Body of pancreas (tissue), 4 donors: ENCODE measurements at regions not wholly inside any gene's neighbourhood (a gene's known extent, or its start where the extent isn't known, plus 50 kb on each side); places are given as distances from the start of the nearest gene placed in this dataset.

Experiments
- POLR2A ChIP-seq, 3 donors: fragments of 450-650 bp; IDR thresholded peaks; one replicate each; pipeline ENCODE4 v1.6.1; 2016; ENCODE audit warnings: antibody characterized with exemption in 3 of 3, mild to moderate bottlenecking in 2 of 3
- TF ChIP-seq, protein P1 (sequence below), 7 experiments: fragments of 450-650 bp in 4 of 7; fragments of 200-600 bp in 3 of 7; sonication (generic) in 3 of 7; IDR thresholded peaks; one replicate each; pipeline ENCODE4 v1.5.1; 2016 to 2019; ENCODE audit warnings: antibody characterized with exemption in 7 of 7

DNA sequence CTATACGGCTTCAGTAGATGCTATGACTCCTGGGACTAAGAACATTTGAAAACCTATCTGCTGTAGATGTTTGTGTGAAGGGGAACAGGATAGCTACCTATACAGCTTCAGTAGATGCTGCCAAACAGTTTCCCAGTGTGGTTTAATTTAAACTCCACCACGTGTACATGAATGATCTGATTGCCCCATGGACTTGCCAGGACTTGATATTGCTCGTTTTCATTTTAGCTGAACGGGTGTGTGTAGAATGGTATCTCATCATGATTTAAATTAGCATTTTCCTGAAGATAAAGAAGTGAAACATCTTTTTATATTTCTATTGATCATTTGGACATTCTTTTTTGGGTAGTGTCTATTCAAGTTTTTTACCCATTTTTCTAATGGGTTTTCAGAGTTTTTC lies 77.8 kb upstream of the PIP4K2A start:
- TF ChIP-seq, protein P1, sequence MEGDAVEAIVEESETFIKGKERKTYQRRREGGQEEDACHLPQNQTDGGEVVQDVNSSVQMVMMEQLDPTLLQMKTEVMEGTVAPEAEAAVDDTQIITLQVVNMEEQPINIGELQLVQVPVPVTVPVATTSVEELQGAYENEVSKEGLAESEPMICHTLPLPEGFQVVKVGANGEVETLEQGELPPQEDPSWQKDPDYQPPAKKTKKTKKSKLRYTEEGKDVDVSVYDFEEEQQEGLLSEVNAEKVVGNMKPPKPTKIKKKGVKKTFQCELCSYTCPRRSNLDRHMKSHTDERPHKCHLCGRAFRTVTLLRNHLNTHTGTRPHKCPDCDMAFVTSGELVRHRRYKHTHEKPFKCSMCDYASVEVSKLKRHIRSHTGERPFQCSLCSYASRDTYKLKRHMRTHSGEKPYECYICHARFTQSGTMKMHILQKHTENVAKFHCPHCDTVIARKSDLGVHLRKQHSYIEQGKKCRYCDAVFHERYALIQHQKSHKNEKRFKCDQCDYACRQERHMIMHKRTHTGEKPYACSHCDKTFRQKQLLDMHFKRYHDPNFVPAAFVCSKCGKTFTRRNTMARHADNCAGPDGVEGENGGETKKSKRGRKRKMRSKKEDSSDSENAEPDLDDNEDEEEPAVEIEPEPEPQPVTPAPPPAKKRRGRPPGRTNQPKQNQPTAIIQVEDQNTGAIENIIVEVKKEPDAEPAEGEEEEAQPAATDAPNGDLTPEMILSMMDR (IDR thresholded peaks at IDR 0.05): no peak
- TF ChIP-seq POLR2A (IDR thresholded peaks at IDR 0.05): no peak
